HFF-Myc (cell line): ENCODE measurements at regions not wholly inside any gene's neighbourhood (a gene's known extent, or its start where the extent isn't known, plus 50 kb on each side); places are given as distances from the start of the nearest gene placed in this dataset.

Experiments used
- DNase-seq: peaks from one replicate; pipeline ENCODE4 v3.0.0-alpha.2; 2011; ENCODE audit warnings: low read depth; ENCODE audit errors: extremely low read depth
- H3K4me3 ChIP-seq: replicated peaks from 2 replicates; pipeline ENCODE4 v1.5.1; 2011; ENCODE audit warnings: low read depth, mild to moderate bottlenecking, control low read depth, low read length
- CTCF ChIP-seq: IDR thresholded peaks from 2 replicates; pipeline ENCODE4 v1.5.1; 2012; ENCODE audit warnings: mild to moderate bottlenecking, low read depth, low read length, control low read depth; ENCODE audit errors: missing control alignments

GRCh38 chr2:176732780-176733179 lies 463.5 kb downstream of the MTX2 start:
- TF ChIP-seq CTCF, result no peak
- no peak overlapping the region for H3K4me3 ChIP-seq
- no peak for DNase-seq

GRCh38 chr2:176733698-176734430 lies 464.6 kb downstream of the MTX2 start:
- no peak for DNase-seq
- TF ChIP-seq CTCF, result no peak
- H3K4me3 ChIP-seq, result no peak overlapping the region

GRCh38 chr2:176734868-176735267 lies 465.6 kb downstream of the MTX2 start:
- no peak for TF ChIP-seq CTCF

GRCh38 chr2:176742271-176742670 lies 470.3 kb upstream of the HNRNPA3 start:
- DNase-seq, result no peak
- no peak for TF ChIP-seq CTCF
- no peak overlapping the region for H3K4me3 ChIP-seq

More at GRCh38 chr2:176734868-176735267, 465.6 kb downstream of the MTX2 start:
- H3K4me3 ChIP-seq, result no peak overlapping the region
- DNase-seq, result no peak

GRCh38 chr2:176743671-176744070 lies 468.9 kb upstream of the HNRNPA3 start:
- no peak for DNase-seq
- no peak for TF ChIP-seq CTCF
- H3K4me3 ChIP-seq, result no peak overlapping the region

GRCh38 chr2:176744146-176744545 lies 468.4 kb upstream of the HNRNPA3 start:
- no peak for DNase-seq
- no peak overlapping the region for H3K4me3 ChIP-seq
- no peak for TF ChIP-seq CTCF
